Stimulated activated CD4-positive, alpha-beta T cell treated with anti-CD3 and anti-CD28 coated beads, TNF-alpha, amount 100 ng/mL, for 24 hours (primary cell): ENCODE measurements at regions not wholly inside any gene's neighbourhood (a gene's known extent, or its start where the extent isn't known, plus 50 kb on each side); places are given as distances from the start of the nearest gene placed in this dataset.

Experiments used
- DNase-seq, 3 experiments: peaks; one replicate each; pipeline ENCODE4 v3.0.0-alpha.2; 2020; ENCODE audit warnings: low read depth in 3 of 3

DNA sequence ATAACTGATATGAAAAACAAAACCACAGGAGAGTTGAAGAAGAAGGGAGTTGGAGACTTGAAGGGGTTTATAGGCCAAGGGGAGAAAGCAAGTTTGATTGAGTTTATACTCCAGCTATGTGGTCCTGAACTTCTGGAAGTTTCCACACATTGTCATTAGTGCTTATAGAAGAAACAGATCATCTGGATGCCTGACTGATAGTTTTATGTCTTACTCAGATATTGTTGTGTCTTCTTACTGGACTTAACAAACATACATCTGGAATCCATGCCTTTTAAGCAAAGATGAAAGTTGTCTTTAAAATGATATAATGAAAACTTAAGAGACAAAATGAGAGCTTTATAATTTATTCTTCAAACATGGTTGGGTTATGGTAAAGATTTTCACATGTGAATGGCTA lies 101.3 kb upstream of the FZD8 start:
- DNase-seq, result no peak

DNA sequence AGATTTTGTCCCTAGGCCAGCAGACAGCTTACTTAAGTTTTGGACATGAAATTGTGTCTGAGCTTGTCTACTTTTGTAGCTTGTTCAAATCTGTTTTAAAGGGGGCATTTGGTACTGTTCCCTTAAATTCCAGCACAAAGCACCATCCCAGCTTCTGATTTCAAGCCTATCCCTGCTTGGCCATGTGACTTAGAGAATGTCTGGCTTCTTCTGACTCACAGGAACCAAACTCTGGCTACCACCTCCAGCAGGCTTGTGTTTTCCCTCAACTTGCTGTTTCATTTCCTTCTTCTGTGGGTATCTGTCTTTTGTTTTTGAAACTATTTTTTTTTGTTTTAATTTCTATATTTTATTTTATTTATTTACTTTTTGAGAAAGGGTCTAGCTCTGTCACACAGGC lies 97.9 kb upstream of the FZD8 start:
- DNase-seq, result no peak

DNA sequence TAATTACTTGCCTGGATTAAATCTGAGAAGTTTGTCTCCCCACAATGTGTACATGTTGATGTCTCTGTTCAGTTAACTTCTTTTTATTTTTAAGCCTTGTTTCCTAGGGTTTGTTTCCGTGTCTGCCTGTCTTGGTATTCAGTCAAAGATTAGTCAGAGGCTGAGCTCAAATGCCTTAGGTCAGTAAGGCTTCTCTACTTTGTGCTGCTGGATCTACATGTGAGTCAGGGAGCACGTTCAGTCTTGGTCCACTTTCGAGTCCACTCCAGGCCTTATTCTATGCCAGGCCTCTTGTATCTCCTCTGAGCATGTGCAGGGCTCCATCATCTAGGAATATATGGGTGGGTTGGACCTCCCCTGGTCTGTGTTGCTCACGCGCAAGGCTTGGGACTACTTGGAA lies 93.3 kb upstream of the FZD8 start:
- no peak for DNase-seq

DNA sequence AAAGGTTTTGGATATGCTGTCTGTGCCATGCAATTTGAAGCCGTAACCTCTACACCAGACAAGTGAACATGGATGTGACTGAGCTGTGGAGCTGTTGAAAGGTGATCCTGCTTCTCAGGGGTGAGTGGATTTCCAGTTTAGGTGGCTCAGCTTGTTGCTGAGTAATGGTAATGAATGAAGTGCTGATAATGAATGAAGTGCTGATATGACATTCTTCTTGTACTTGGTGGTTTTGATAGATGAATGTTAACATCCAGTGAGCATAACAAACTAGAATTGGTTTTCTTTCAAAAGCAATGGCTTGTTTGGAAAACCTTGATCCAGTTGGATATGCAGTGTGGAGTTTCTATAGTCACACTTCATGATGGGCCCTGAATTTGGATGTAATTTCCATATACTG lies 89.7 kb upstream of the FZD8 start:
- DNase-seq, result no peak

DNA sequence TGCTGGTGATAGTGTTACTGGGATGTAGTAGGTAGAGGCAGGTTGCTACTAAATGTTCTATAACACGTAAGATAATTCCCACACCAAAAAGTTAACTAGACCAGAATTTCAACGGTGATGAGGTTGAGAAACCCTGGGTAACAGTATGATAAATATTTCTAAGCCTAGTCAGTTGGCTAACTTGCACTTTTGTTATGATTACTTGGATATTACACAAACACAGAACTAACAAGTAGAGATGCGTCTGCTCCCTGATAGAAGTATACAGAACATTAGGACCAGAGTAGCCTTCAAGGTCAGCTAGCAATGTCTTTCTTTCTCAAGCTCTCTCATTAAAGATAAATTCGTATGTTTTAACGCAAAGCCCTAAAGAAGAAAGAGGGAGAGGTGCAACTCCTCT lies 86.2 kb upstream of the FZD8 start:
- DNase-seq, result no peak

DNA sequence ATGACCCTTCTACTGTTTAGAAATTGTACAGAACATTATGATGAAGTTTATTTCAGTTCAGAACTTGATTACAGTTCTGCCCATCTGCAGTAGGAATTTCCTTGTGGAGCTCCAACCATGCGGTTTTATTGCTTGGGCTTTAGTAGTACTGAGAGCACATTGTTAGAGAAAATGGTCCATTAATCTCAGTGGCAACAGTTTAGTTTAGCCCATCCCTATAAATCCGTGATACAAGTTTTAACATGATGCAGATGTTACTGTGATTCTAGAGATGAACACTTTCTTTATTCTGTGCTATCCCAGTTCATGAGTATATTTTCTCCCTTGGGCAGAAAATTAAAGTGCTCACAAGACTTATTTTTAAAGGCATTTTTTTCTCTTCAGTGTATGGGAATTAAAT lies 84.8 kb upstream of the FZD8 start:
- no peak for DNase-seq

DNA sequence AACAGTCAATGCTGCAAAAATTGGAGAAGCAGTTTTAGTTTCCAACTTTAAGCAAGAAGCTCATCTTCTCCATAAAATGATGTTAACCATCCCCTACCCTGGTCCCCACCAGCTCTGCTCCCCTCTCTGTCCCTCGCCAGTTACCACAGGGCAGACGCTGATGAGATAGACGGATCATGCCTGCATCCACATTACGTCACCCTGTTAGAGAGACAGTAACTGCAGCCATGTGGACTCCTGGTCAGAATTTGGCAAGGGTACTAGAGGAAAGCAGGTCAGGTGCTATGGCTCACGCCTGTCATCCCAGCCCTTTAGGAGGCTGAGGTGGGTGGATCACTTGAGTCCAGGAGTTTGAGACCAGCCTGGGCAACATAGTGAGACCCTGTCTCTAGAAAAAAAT lies 81.9 kb upstream of the FZD8 start:
- DNase-seq, result no peak

DNA sequence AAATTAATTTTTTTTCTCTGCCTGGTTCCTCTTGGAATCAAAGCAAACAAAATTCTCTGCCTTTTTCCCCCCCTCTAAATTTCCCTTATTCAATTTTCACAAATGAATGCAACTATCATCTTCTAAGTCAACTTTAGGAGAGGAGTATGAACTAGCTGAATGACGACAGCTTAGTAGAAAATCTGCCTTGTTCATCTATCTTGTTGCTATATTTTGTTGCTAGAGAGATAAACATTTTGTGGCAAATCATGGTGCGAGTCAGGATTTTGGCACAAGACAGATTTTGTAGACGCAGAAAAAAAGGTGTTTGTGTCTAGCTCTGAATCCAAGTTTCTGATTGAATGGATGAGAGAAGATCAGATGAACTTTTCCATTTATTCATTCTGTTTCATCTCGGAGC lies 81.0 kb upstream of the FZD8 start:
- no peak for DNase-seq

DNA sequence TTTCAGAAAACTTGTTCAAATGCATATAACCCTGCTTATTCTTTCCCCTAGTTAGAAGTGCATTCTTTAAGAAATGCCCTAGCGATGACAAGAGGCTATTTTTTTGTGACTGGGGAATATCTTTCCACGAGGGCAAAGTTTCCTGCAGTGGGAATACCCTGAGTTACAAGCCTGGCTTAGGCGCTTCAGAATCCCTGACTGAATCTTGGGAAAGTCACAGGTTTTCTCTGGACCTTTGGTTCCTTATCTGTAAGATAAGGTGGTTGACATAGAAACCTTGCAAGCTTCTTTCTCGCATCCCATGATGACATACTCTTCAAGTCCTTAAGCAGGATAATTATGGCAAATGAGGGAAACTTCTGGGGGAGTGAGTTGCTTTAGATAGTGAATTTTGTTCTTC lies 80.5 kb upstream of the FZD8 start:
- no peak for DNase-seq

DNA sequence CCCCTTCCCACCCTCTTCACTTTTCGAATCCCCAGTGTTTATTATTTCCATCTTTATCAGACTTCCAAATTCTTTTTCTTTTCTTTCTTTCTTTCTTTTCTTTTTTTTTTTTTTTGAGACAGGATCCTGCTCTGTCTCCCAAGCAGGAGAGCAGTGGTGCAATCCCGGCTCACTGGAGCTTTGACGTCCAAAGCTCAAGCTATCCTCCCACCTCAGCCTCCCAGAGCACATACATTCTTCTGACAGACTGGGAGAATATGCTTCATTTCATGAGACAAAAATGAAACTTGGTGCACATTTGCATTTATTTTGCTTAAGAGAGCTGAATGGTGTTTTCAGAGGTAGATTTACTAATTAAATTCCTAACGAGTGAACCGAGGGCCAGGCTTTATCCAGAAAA lies 80.1 kb upstream of the FZD8 start:
- DNase-seq, result no peak

DNA sequence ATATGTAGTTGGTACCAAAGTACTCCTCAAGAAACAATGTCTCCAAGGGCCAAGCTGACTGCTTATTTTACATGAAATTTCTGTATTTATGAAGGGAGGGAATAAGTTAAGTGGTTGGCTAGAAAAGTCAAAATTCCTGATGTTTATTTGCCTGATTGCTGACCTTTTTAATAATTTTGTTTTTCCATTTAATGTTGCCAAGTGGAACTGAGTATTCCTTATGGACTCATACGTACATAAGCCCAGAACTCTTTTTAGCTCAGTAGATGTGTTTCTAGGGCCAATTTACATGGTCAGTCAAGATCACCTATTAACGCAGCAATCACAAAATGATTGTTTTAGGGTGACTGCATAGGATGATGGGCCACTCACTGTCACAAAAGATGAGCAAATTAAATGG lies 78.3 kb upstream of the FZD8 start:
- no peak for DNase-seq

DNA sequence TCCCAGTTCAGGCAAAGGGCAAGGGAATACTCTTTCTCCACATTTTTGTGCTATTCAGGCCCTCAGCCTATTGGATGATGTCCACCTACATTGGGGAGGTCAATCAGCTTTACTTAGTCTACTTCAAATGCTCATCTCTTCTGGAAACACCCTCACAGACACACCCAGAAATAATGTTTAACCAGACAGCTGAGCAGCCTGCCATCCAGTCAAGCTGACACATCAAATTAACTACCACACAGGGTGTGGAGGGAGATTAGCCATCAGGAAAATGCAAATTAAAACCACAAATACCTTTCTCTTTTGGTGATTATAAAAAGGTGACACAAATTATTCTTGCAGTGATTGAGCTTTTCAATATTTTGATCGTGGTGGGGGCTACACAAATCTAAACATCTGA lies 74.7 kb upstream of the FZD8 start:
- DNase-seq, result no peak

DNA sequence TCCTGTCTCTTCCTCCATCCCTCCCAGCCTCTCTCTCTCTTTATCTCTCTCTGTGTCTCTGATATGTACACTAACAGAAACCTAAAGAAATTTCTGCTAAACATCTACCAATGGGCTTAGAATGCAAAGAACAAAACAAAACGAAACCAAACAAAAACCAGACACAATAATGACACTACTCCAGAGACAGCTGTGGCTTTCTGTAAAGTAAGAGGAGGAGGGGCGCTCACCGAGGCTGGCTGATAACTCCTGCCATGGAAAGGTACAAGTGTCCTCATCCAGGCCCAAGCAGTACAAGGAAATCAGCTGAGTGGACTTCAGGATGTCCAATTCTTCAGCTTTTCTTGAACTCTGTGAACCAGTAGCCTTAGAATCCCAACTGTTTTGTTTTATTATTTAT lies 70.4 kb upstream of the FZD8 start:
- no peak for DNase-seq

DNA sequence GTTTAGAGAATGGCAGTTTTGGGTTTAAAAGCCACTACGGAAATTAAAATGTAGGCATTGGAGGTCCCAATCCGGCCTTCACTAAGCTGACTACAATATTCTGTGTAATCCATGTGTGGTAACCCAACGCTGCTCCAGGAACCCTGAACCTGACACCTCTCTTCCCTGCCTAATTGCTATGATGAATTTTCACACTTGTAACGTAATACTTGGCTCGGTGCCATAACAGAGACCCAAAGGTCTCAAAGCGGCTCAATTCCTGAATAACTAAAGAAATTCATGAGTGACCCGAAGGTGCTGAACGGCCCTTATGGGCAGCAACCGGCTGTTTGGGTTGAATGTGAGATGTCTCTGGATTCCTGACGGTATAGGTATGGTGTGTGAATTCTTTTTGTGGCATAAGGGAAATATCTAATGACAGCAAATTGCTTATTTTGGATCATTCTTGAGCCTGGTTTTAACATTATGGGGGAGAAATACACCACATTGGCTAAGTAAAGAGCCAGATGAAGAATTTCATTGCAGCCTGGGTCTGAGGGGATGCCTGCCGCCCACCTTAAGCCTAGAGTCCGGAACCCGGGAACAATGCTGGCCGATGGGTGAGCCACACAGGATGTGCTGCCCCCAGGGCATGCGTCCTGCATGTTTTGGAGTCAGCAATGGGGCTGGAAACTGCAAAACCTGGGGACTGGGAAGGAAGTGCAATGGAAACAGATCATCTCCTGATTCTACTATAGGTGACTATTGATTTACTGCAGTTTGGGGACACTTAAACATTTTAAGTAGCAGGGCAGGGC lies 69.7 kb upstream of the FZD8 start:
- no peak for DNase-seq

DNA sequence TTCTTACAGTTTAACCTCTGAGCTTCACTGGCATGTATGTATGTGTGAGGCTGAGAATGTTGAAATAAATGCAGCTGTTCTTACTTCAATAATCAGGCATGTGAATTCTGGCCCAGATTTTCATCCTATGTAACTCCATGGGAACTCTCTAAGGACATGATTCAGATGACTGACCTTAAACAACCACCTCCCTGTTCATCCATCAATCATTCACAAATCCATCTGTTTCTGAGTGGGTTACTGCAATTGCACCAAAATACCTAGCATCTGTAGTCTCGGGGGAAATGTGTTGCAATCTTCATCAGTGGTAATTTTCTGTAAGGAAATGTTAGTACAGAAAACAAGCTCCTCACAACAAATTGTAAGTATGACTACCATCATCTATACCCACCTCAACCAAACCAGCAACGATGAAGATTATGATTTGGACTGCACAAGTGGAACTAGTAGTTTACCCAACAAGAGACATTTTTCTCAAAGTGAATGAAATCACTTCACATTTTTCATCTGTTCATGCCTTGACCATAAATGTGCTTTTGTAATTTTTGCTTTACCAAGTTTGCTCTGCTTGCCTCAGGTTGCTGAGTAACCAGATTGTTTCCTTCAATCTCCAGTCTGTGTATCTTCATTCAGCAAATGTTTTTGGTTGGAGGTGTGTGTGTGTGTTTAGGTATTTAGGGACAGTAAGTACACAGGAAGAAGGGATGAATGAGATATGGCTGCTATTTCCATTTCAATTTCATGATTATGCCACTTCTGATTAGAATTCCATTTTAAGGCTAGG lies 65.7 kb upstream of the FZD8 start:
- no peak for DNase-seq

DNA sequence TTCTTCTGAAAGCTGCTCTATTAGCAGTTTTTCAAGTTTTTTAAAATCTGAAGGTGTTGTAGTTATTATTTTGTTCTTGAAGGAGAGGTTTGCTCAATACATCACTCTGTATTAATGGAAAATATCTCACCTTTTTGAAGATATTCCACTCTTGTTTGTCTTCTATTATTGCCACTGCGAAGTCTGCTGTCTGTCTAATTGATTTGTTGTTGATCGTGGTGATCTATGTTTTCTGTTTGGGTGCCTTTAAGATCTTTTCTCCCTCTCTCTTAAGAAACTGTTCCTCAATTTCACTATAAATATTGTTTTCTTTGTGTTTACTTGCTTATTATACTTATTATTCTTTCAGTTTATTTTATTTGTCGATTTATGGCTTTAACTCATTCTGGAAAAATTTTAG lies 64.9 kb upstream of the FZD8 start:
- no peak for DNase-seq

DNA sequence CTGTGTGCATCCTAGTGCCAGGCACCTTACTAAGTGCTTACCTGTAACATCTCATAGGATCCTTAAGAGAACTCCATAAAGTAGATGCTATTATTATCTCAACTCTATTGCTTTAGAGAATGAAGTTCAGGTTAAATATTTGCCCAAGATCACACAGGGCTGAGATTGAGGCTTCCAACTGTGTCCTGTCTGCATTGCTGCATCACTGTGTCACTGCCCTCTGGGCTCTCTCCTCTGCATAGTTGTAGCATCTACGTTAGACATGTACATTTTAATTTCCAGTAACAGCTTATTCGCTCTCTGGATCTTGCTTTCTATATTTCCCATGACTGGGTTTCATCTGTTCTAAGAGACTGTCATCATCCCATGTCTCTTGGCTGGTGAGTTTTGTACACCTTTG lies 63.6 kb upstream of the FZD8 start:
- no peak for DNase-seq

DNA sequence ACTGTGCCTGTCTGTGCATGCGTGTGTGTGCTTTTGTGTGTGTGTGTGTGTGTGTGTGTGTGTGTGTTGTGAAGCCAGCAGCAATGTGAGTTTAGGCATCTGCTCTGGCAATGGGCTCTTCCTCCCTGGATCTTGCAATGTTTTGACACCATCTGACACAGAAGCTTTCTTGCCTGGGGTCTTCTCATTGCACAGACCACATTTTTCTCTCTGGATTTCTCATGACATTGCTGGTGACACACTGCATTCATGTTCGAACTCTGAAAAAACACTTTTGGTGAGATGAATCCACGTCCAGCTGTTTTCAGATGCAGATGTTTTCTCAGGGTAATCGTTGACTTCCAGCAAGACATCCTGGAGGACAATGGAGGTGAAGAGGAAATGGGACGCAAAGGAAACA lies 63.0 kb upstream of the FZD8 start:
- no peak for DNase-seq

DNA sequence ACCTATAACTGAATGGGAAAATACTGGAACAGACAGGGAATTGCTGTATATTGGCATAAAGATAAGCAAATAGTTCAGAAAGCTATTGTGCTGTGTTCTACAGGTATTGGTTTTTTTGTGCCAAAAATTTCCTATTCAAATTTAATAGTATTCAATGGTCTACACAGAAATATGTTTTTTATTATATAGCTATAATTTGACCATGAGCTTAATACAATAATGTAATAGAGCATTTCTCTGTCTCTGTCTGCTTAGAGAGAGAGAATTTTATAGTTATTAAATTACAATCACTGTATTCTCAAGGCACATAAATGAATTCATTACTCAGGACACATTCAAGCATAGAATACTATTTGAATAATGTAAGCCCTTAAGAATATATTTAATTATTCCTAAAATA lies 62.3 kb upstream of the FZD8 start:
- no peak for DNase-seq

DNA sequence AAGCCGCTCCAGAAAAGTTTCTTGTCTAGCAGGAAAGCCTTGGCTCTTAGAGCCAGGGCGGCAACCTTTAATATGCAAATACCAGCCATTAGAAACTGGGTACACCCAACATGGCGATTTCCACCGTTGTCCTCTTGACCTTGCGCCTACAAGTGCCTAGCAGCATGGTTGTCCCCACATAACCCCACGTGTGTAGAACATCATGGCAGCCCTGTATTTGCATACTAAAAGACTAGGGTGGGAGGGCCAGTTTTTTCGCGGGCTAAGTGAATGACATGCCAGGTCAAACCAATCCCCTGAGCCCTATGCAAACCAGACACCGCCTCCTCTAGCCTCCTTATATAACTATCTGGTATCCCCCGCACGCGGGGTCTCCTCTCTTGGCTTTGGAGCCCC lies 58.4 kb upstream of the FZD8 start:
- no peak for DNase-seq

DNA sequence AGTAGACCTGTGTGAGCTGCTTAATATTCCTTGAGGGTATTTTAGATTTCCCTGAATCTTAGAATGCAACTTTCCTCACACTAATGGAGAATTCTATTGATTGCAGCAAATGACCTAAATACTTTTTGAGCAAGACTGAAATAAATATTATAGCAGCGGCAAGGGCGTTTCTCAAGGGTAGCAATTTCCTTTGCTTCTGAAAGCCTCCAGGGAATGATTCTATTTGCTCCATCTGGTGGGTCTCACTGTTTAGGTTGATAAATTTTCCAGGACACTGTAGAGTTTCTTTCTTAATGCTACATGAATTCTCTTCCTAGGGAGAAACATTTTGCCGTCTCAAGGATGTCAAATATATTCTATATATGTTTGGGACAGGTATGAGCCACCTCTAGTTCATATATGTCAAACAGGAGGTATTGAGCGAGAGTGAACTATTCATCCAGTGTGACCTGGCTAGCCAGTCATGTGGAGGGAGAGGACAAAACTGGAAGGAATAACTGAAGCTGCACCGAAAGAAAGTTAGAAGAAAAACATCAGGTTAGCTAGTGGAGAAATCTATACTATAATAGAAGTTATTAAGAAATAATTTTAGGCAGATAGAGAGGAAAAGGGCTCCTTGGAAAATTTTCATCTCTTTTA lies 57.9 kb upstream of the FZD8 start:
- no peak for DNase-seq

DNA sequence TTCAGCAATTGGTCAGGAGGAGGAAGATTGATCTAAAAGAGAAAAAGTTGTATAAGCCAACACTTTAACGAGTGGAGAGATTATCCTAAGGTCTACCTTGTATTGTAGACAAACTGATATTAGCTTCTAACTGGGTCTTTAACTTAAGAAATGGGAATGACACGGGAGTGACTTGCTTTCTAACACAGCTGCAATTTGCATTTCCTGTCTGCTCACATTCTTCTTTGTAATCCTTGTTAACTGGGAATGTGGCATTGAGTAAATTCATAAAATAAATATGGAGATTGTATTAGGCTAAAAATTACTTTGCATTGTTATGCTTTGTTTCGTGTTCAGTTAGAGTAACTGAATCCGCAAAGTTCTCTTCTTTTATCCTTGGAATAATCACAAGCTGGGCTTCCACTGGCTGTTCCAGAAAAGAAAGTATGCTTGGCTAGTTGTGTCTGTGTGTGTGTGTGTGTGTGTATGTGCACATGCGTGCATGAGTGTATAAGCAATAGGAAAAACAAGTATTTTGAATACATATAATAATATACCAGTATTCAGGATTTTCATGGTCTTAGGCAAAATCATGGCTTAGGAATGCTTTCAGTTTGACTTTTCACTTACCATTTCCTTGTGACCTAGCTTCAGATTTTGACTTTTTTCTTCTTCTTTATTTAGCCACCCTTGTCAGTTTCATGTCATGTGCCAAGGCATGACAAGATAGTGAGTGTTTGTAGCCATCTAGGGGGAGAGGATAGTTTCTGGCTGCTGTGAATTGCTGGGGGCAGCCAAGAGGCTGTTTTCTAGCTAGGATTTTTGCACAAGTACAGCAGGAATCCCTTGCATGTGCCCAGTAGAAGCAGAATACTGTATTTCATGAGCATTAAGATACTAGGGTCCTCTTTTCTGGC lies 54.5 kb upstream of the FZD8 start:
- DNase-seq, result no peak
